HUES6 (cell line): ENCODE measurements at regions not wholly inside any gene's neighbourhood (a gene's known extent, or its start where the extent isn't known, plus 50 kb on each side); places are given as distances from the start of the nearest gene placed in this dataset.
"Not testable (repeated sequence)": the region's sequence is repeated elsewhere in the genome, so short reads cannot be mapped to it uniquely, and the experiment has no call there.

Experiments
- H3K27ac ChIP-seq: 2 replicates; pipeline ENCODE4 v1.7.0; 2013; ENCODE audit warnings: low read depth, mild to moderate bottlenecking, low read length, inconsistent platforms
- H3K27me3 ChIP-seq: 2 replicates; pipeline ENCODE4 v1.6.1; 2013; ENCODE audit warnings: low read length; ENCODE audit not compliant: control insufficient read depth, insufficient read depth
- H3K36me3 ChIP-seq: 2 replicates; pipeline ENCODE4 v1.6.1; 2013; ENCODE audit warnings: low read length; ENCODE audit not compliant: control insufficient read depth, insufficient read depth
- H3K4me1 ChIP-seq: 2 replicates; pipeline ENCODE4 v1.6.1; 2013; ENCODE audit warnings: low read length; ENCODE audit not compliant: control insufficient read depth, insufficient read depth
- H3K4me3 ChIP-seq: 2 replicates; pipeline ENCODE4 v1.5.1; 2013; ENCODE audit warnings: low read depth, low read length
- H3K9ac ChIP-seq: one replicate; pipeline ENCODE4 v1.6.1; 2013; ENCODE audit warnings: mild to moderate bottlenecking, low read length
- H3K9me3 ChIP-seq: 2 replicates; pipeline ENCODE4 v1.6.1; 2013; ENCODE audit warnings: low read depth, low read length; ENCODE audit not compliant: control insufficient read depth, insufficient read depth

- H3K9me3 ChIP-seq = 0 out of 2 replicates have a peak, but pooled peaks cover 10% of the 10 kb centered on the region
- H3K27me3 ChIP-seq = no peaks in the 10 kb centered on the region
- H3K9ac ChIP-seq = peak overlapping the region; percentile 91
- H3K4me1 ChIP-seq = peaks cover 11% of the 10 kb centered on the region; the same call in 1 of the 2 replicates
- H3K4me3 ChIP-seq = peak overlapping the region; percentile 60
- peaks cover 7% of the 10 kb centered on the region; the same call in 1 of the 2 replicates for H3K36me3 ChIP-seq
- peak overlapping the region; percentile 88; the same call in 1 of the 2 replicates for H3K27ac ChIP-seq
These were observed 1709.1 kb upstream of the LRRTM1 start for GRCh38 chr2:82013641-82014040.

DNA sequence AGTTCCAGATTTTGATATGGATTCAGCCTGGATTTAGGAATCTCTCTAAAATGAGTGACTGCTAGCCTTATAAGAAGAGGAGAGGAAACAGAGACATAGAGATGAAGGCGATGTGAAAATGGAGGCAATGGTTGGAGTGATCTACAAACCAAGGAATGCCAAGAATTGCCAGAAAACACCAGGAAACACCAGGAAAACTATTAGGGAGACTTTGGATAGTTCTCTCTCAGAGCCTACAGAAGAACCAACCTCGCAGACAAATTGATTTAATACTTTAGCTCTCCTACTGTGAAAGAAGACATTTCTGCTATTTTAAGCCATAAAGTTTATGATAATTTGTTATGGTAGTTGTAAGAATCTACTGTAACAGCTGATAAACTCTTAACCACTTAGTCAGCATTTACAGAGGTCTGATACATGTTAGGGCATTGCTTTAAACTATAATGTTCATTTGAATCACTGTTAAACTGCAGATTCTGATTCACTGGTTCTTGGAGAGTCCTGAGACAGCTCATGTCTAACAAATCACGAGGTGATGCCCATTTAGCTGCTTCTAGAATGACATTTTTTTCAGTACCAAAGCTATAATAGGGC lies 1702.6 kb upstream of the LRRTM1 start:
- H3K9me3 ChIP-seq = 0 out of 2 replicates have a peak, but pooled peaks cover 10% of the 10 kb centered on the region
- peak overlapping the region; percentile 20; the same call in 1 of the 2 replicates for H3K4me3 ChIP-seq
- peak overlapping the region; percentile 92; the same call in 1 of the 2 replicates for H3K27ac ChIP-seq
- H3K9ac ChIP-seq = peak overlapping the region; percentile 83
- peaks cover 54% of the 10 kb centered on the region for H3K4me1 ChIP-seq
- H3K36me3 ChIP-seq = peaks cover 7% of the 10 kb centered on the region; the same call in 1 of the 2 replicates
- no peaks in the 10 kb centered on the region for H3K27me3 ChIP-seq

DNA sequence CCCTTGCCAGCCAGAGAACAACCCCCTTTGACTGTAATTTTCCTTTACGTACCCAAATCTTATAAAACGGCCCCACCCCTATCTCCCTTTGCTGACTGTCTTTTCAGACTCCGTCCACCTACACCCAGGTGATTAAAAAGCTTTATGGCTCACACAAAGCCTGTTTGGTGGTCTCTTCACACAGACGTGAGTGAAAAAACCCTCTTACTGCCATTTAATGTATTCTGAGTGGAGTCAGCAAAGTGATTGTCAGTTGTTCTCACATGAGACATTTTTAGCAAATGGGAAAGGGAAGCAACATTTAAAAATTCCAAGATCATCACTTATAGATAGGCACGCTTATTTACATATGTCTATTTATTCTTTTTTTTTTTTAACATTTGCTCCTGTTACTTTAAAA lies 1701.3 kb upstream of the LRRTM1 start:
- peaks cover 64% of the 10 kb centered on the region for H3K4me1 ChIP-seq

DNA sequence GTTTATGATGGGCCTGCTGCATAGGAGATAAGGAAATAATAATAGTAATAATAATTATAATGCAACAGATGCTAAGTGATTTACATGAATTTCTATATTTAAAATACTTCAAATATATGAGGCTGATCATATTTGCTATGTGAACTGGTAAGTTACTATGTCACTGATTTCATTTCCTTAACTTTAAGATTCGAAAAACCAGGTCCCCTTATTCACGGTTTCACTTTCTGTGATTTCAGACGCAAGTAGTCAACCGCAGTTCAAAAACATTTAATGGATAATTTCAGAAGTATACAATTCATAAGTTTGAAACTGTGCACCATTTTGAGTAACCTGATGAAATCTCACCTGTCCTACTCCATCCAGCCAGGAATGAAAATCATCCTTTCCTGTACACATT lies 1697.1 kb upstream of the LRRTM1 start:
- Histone ChIP-seq H3K9ac (no peak overlapping the region), H3K27me3 (no peaks in the 10 kb centered on the region), H3K9me3 (no peaks in the 10 kb centered on the region), H3K4me1 (peaks cover 63% of the 10 kb centered on the region), H3K36me3 (peaks cover 20% of the 10 kb centered on the region; the same call in 1 of the 2 replicates), H3K4me3 (no peak overlapping the region), H3K27ac (no peak overlapping the region)

More for the DNA sequence above, 1701.3 kb upstream of the LRRTM1 start:
- not testable (repeated sequence) for H3K9me3 ChIP-seq, H3K27me3 ChIP-seq, H3K36me3 ChIP-seq
- Histone ChIP-seq H3K27ac (peak overlapping the region; percentile 92), H3K4me3 (peak overlapping the region; percentile 39), H3K9ac (peak overlapping the region; percentile 83)

DNA sequence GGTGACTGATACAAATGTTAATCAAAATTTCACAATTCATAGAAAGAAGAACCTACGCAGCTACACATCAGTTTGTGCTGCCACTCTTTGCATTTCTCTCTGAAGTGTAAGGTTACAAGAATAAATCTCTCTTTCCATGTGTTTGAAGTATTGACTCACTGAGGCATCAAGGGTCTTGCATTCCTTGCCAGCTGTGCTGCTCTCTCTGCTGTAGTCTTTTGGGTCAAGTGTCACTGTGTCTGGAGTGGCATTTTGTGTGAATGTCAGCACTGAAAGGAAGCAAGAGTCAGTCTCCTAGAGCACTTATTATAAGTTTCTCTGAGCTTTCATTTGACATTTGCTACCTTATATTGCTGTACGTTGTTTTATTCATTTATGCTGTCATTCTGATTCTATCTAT lies 1696.1 kb upstream of the LRRTM1 start:
- Histone ChIP-seq H3K9ac (no peak overlapping the region), H3K27me3 (no peaks in the 10 kb centered on the region), H3K9me3 (no peaks in the 10 kb centered on the region), H3K36me3 (peaks cover 20% of the 10 kb centered on the region; the same call in 1 of the 2 replicates), H3K27ac (no peak overlapping the region), H3K4me1 (peaks cover 55% of the 10 kb centered on the region), H3K4me3 (no peak overlapping the region)

DNA sequence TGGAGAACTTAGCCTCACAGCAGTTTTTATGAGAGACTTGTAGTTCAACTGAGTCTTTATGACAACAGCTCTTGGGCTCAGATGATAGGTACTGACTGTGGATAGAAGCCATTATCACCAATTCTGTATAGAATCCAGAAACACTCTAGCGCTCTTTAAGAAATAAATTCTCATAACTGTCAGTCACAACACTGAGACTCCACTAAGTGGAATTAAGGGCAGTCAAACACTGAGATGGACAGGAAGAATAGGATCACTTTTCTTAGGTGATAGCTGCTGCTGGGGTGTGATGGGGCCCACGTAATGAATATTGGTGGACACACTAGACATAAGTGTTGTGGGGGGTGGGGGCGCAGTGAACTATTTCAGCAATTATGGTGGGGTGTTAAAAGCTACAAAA lies 1691.8 kb upstream of the LRRTM1 start:
- Histone ChIP-seq H3K27ac (no peak overlapping the region), H3K9ac (no peak overlapping the region), H3K4me1 (peaks cover 16% of the 10 kb centered on the region), H3K36me3 (peaks cover 21% of the 10 kb centered on the region; the same call in 1 of the 2 replicates), H3K27me3 (no peaks in the 10 kb centered on the region), H3K4me3 (no peak overlapping the region), H3K9me3 (peaks cover 7% of the 10 kb centered on the region)

- Histone ChIP-seq H3K27ac (no peak overlapping the region), H3K36me3 (peaks cover 5% of the 10 kb centered on the region; the same call in 1 of the 2 replicates), H3K9ac (no peak overlapping the region), H3K27me3 (no peaks in the 10 kb centered on the region), H3K4me1 (no peaks in the 10 kb centered on the region), H3K4me3 (no peak overlapping the region), H3K9me3 (peaks cover 13% of the 10 kb centered on the region)
These were observed 1686.7 kb upstream of the LRRTM1 start for GRCh38 chr2:81991282-81991681.

- Histone ChIP-seq H3K4me3 (no peak overlapping the region), H3K27ac (no peak overlapping the region), H3K9me3 (peaks cover 13% of the 10 kb centered on the region), H3K27me3 (no peaks in the 10 kb centered on the region), H3K9ac (no peak overlapping the region), H3K36me3 (peaks cover 19% of the 10 kb centered on the region; the same call in 1 of the 2 replicates), H3K4me1 (no peaks in the 10 kb centered on the region)
These were observed 1682.8 kb upstream of the LRRTM1 start for GRCh38 chr2:81987370-81987769.

DNA sequence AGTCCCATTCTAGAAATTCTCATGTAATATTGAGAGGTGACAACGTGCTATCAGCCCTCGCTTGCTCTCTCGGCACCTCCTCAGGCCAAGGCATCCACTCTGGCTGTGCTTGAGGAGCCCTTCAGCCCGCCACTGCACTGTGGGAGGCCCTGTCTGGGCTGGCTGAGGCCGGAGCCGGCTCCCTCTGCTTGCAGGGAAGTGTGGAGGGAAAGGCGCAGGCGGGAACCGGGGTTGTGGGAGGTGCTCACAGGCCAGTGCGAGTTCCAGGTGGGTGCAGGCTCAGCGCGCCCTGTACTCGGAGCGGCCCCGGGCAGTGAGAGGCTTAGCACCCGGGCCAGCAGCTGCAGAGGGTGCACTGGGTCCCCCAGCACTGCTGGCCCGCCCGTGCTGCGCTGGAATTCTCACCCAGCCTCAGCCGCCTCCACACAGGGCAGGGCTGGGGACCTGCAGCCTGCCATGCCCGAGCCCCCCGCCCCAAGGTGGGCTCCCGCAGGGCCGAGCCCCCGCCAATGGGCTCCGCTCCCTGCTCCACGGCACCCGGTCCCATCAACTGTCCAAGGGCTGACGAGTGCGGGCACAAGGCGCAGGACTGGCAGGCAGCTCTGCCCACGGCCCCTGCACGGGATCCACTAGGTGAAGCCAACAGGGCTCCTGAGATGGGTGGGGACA lies 1680.6 kb upstream of the LRRTM1 start:
- H3K9me3 ChIP-seq = no peaks in the 10 kb centered on the region
- no peaks in the 10 kb centered on the region for H3K27me3 ChIP-seq
- no peak overlapping the region for H3K9ac ChIP-seq
- H3K27ac ChIP-seq = no peak overlapping the region
- H3K36me3 ChIP-seq = peaks cover 16% of the 10 kb centered on the region; the same call in 1 of the 2 replicates
- no peaks in the 10 kb centered on the region for H3K4me1 ChIP-seq
- no peak overlapping the region for H3K4me3 ChIP-seq

GRCh38 chr2:81981585-81981984 lies 1677.0 kb upstream of the LRRTM1 start:
- H3K36me3 ChIP-seq = peaks cover 16% of the 10 kb centered on the region; the same call in 1 of the 2 replicates
- H3K4me1 ChIP-seq = peaks cover under 1% of the 10 kb centered on the region; the same call in 1 of the 2 replicates
- H3K27ac ChIP-seq = no peak overlapping the region
- no peaks in the 10 kb centered on the region for H3K9me3 ChIP-seq
- H3K27me3 ChIP-seq = no peaks in the 10 kb centered on the region
- no peak overlapping the region for H3K9ac ChIP-seq
- H3K4me3 ChIP-seq = no peak overlapping the region

DNA sequence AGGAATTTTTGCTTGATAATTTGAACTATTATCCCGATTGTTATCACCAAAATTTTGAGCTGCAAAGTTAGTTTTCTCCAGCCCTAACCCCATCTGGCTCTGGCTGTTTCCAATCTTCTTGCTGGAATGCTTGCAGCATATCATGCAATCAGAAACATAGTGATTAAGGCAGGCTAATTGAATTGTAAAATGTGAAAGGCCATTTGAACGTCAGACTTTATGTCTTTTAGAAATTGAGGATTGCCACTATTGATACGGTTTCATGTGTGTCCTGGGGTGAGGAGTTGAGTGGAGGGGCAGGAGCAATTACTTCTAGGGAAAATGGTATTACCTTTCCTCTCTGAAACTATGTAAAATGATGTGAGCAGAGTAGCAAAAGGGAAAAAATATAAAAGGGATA lies 1674.5 kb upstream of the LRRTM1 start:
- H3K36me3 ChIP-seq = peaks cover 7% of the 10 kb centered on the region; the same call in 1 of the 2 replicates
- H3K4me1 ChIP-seq = peaks cover 5% of the 10 kb centered on the region; the same call in 1 of the 2 replicates
- H3K9ac ChIP-seq = no peak overlapping the region
- H3K4me3 ChIP-seq = no peak overlapping the region
- H3K9me3 ChIP-seq = no peaks in the 10 kb centered on the region
- no peaks in the 10 kb centered on the region for H3K27me3 ChIP-seq
- no peak overlapping the region for H3K27ac ChIP-seq
